Ovary (tissue), 1 donor: ENCODE measurements at regions not wholly inside any gene's neighbourhood (a gene's known extent, or its start where the extent isn't known, plus 50 kb on each side); places are given as distances from the start of the nearest gene placed in this dataset.
"Not testable (repeated sequence)": the region's sequence is repeated elsewhere in the genome, so short reads cannot be mapped to it uniquely, and the experiment has no call there.

Experiments
- EP300 ChIP-seq: sonication (generic); formaldehyde crosslinking; IDR thresholded peaks from one replicate; pipeline ENCODE4 v1.6.1; 2017; ENCODE audit warnings: antibody characterized with exemption
- POLR2A ChIP-seq: fragments of 450-650 bp; IDR thresholded peaks from one replicate; pipeline ENCODE4 v1.6.1; 2017; ENCODE audit warnings: antibody characterized with exemption, mild to moderate bottlenecking, moderate library complexity

GRCh38 chr14:18333316-18333715 is 267.6 kb upstream of the OR11H12 start:
- TF ChIP-seq POLR2A, EP300: not testable (repeated sequence)
